LNCAP (cell line): ENCODE measurements at regions not wholly inside any gene's neighbourhood (a gene's known extent, or its start where the extent isn't known, plus 50 kb on each side); places are given as distances from the start of the nearest gene placed in this dataset.

Experiments used
- CTCF ChIP-seq: fragments of 450-650 bp; IDR thresholded peaks from 2 replicates; pipeline ENCODE4 v1.5.1; 2017; ENCODE audit warnings: mild to moderate bottlenecking

- TF ChIP-seq CTCF, result no peak
These were observed 271.4 kb downstream of the POM121L12 start for GRCh38 chr7:53306846-53307245.

- TF ChIP-seq CTCF, result no peak
These were observed 275.8 kb downstream of the POM121L12 start for GRCh38 chr7:53311205-53311604.

- TF ChIP-seq CTCF, result no peak
These were observed 280.5 kb downstream of the POM121L12 start for GRCh38 chr7:53315981-53316380.

GRCh38 chr7:53318566-53318965 lies 283.1 kb downstream of the POM121L12 start:
- no peak for TF ChIP-seq CTCF

- TF ChIP-seq CTCF, result no peak
These were observed 289.6 kb downstream of the POM121L12 start for GRCh38 chr7:53325061-53325460.

GRCh38 chr7:53326634-53327033 lies 291.2 kb downstream of the POM121L12 start:
- no peak for TF ChIP-seq CTCF

- no peak for TF ChIP-seq CTCF
These were observed 300.8 kb downstream of the POM121L12 start for GRCh38 chr7:53336105-53336668.

- no peak for TF ChIP-seq CTCF
These were observed 304.8 kb downstream of the POM121L12 start for GRCh38 chr7:53340220-53340619.
